Ectodermal cell (in vitro differentiated cells): ENCODE measurements at regions not wholly inside any gene's neighbourhood (a gene's known extent, or its start where the extent isn't known, plus 50 kb on each side); places are given as distances from the start of the nearest gene placed in this dataset.
"Not testable (repeated sequence)": the region's sequence is repeated elsewhere in the genome, so short reads cannot be mapped to it uniquely, and the experiment has no call there.

ENCODE experiments used
- H3K27ac ChIP-seq: 2 replicates; pipeline ENCODE4 v1.7.0; 2013; ENCODE audit warnings: mild to moderate bottlenecking, low read depth, low read length; ENCODE audit not compliant: insufficient read depth, poor library complexity, severe bottlenecking
- H3K27me3 ChIP-seq: 2 replicates; pipeline ENCODE4 v1.7.0; 2013; ENCODE audit warnings: mild to moderate bottlenecking, low read length; ENCODE audit not compliant: insufficient read depth, control insufficient read depth, poor library complexity, severe bottlenecking
- H3K36me3 ChIP-seq: one replicate; pipeline ENCODE4 v1.7.0; 2013; ENCODE audit warnings: low read length; ENCODE audit not compliant: control insufficient read depth, insufficient read depth
- H3K4me1 ChIP-seq: one replicate; pipeline ENCODE4 v1.7.0; 2013; ENCODE audit warnings: low read length; ENCODE audit not compliant: control insufficient read depth, insufficient read depth
- H3K4me3 ChIP-seq: 2 replicates; pipeline ENCODE4 v1.7.0; 2013; ENCODE audit warnings: low read depth, low read length, control low read depth; ENCODE audit not compliant: insufficient read depth
- H3K9me3 ChIP-seq: 2 replicates; pipeline ENCODE4 v1.7.0; 2013; ENCODE audit warnings: mild to moderate bottlenecking, low read length, moderate library complexity; ENCODE audit not compliant: control insufficient read depth
- WGBS, 2 experiments: methylation state at CpG; one replicate each; pipeline ENCODE4 v1.1.7; 2013; ENCODE audit warnings: missing lambda C conversion rate in 2 of 2; 5-methylcytosine and 5-hydroxymethylcytosine counted together

GRCh38 chr5:34096033-34096432 is 53.0 kb upstream of the C1QTNF3 start:
- H3K27me3 ChIP-seq, H3K4me3 ChIP-seq, H3K27ac ChIP-seq, H3K9me3 ChIP-seq, H3K36me3 ChIP-seq, H3K4me1 ChIP-seq: not testable (repeated sequence)
- no CpG with 5 or more reads among the region's 2 CpGs for WGBS, 2 experiments

GRCh38 chr5:34099891-34100290 is 56.9 kb upstream of the C1QTNF3 start:
- 100% methylated on average over 1 of the region's 3 CpGs; no CpG with 5 or more reads in 1 of the 2 experiments for WGBS, 2 experiments
- not testable (repeated sequence) for H3K27ac ChIP-seq, H3K27me3 ChIP-seq, H3K9me3 ChIP-seq, H3K4me1 ChIP-seq, H3K36me3 ChIP-seq, H3K4me3 ChIP-seq

GRCh38 chr5:34101567-34101966 is 58.6 kb upstream of the C1QTNF3 start:
- H3K4me3 ChIP-seq, H3K9me3 ChIP-seq, H3K36me3 ChIP-seq, H3K27ac ChIP-seq, H3K4me1 ChIP-seq, H3K27me3 ChIP-seq: not testable (repeated sequence)

GRCh38 chr5:34108897-34109296 is 65.9 kb upstream of the C1QTNF3 start:
- H3K27me3 ChIP-seq, H3K36me3 ChIP-seq, H3K27ac ChIP-seq, H3K4me3 ChIP-seq, H3K9me3 ChIP-seq, H3K4me1 ChIP-seq: not testable (repeated sequence)
- no CpG with 5 or more reads among the region's 2 CpGs for WGBS, 2 experiments

GRCh38 chr5:34124280-34124679 is 81.3 kb upstream of the C1QTNF3 start:
- not testable (repeated sequence) for H3K27ac ChIP-seq, H3K9me3 ChIP-seq, H3K4me3 ChIP-seq, H3K36me3 ChIP-seq, H3K4me1 ChIP-seq, H3K27me3 ChIP-seq
- WGBS, 2 experiments, result 86 to 96% methylated on average over 3 of the region's 3 CpGs

GRCh38 chr5:34125354-34125753 is 82.3 kb upstream of the C1QTNF3 start:
- not testable (repeated sequence) for H3K27ac ChIP-seq, H3K27me3 ChIP-seq, H3K4me1 ChIP-seq, H3K4me3 ChIP-seq, H3K36me3 ChIP-seq, H3K9me3 ChIP-seq
- 100% methylated on average over 1 of the region's 3 CpGs; no CpG with 5 or more reads in 1 of the 2 experiments for WGBS, 2 experiments

- H3K4me3 ChIP-seq, H3K27me3 ChIP-seq, H3K4me1 ChIP-seq, H3K9me3 ChIP-seq, H3K27ac ChIP-seq, H3K36me3 ChIP-seq: not testable (repeated sequence)
- 94 to 97% methylated on average over 3 of the region's 3 CpGs for WGBS, 2 experiments
Measured at GRCh38 chr5:34126741-34127140, 83.7 kb upstream of the C1QTNF3 start.

- H3K27me3 ChIP-seq, H3K36me3 ChIP-seq, H3K9me3 ChIP-seq, H3K4me1 ChIP-seq, H3K27ac ChIP-seq, H3K4me3 ChIP-seq: not testable (repeated sequence)
- WGBS, 2 experiments, result 96 to 98% methylated on average over 3 of the region's 3 CpGs
Measured at GRCh38 chr5:34127818-34128217, 84.8 kb upstream of the C1QTNF3 start.

- H3K9me3 ChIP-seq, H3K4me3 ChIP-seq, H3K4me1 ChIP-seq, H3K27ac ChIP-seq, H3K36me3 ChIP-seq, H3K27me3 ChIP-seq: not testable (repeated sequence)
Measured at GRCh38 chr5:34128890-34129289, 85.9 kb upstream of the C1QTNF3 start.

- not testable (repeated sequence) for H3K27ac ChIP-seq, H3K9me3 ChIP-seq, H3K4me1 ChIP-seq, H3K27me3 ChIP-seq, H3K4me3 ChIP-seq, H3K36me3 ChIP-seq
- WGBS, 2 experiments, result 100% methylated on average over 2 to 3 of the region's 4 CpGs
Measured at GRCh38 chr5:34154988-34155387, 112.0 kb upstream of the C1QTNF3 start.

GRCh38 chr5:34156703-34157414 is 113.8 kb upstream of the C1QTNF3 start:
- not testable (repeated sequence) for H3K27me3 ChIP-seq, H3K4me3 ChIP-seq, H3K36me3 ChIP-seq, H3K9me3 ChIP-seq, H3K4me1 ChIP-seq, H3K27ac ChIP-seq
- 89 to 100% methylated on average over 1 to 4 of the region's 4 CpGs for WGBS, 2 experiments
